PC-9 (cell line): ENCODE measurements at regions not wholly inside any gene's neighbourhood (a gene's known extent, or its start where the extent isn't known, plus 50 kb on each side); places are given as distances from the start of the nearest gene placed in this dataset.

Experiments used
- BruUV-seq: library from RNA; stranded (reverse); fragments of 400-500 nt; replicated peaks from 2 replicates; lab custom pipeline; 2021; lab: Mats Ljungman, UMichigan
- CTCF ChIA-PET: fragments of 300-600 bp; sonication (Branson Sonifier 250); formaldehyde crosslinking; loops from one replicate; lab custom pipeline; 2022; ENCODE audit warnings: antibody characterized with exemption; lab: Charles Lee
- POLR2A ChIA-PET: fragments of 300-600 bp; sonication (Branson Sonifier 250); formaldehyde crosslinking; loops from one replicate; lab custom pipeline; 2022; ENCODE audit warnings: antibody characterized with exemption; ENCODE audit not compliant: unreplicated experiment; lab: Charles Lee
- DNase-seq, 2 experiments: peaks; one replicate each; pipeline versions ENCODE4 v3.0.0 to v3.0.0-alpha.2; 2015 to 2022; ENCODE audit warnings: mixed read lengths in 1 of 2
- H2AFZ ChIP-seq: fragments of 200-600 bp; sonication (generic); 2 replicates; pipeline ENCODE4 v1.8.1; 2017; ENCODE audit warnings: antibody characterized with exemption
- H3F3A ChIP-seq: fragments of 200-600 bp; sonication (generic); 2 replicates; pipeline ENCODE4 v1.8.1; 2017; ENCODE audit warnings: antibody characterized with exemption, mild to moderate bottlenecking, low read depth; ENCODE audit not compliant: insufficient read depth
- H3K27ac ChIP-seq: fragments of 200-600 bp; sonication (generic); 2 replicates; pipeline ENCODE4 v1.6.1; 2016; ENCODE audit warnings: mixed run types
- H3K27me3 ChIP-seq: fragments of 200-600 bp; sonication (generic); 2 replicates; pipeline ENCODE4 v1.6.1; 2016; ENCODE audit warnings: low read depth, mixed run types; ENCODE audit not compliant: insufficient read depth
- H3K36me3 ChIP-seq: fragments of 200-600 bp; sonication (generic); 2 replicates; pipeline ENCODE4 v1.6.1; 2016; ENCODE audit warnings: low read depth, mixed run types
- H3K4me1 ChIP-seq: fragments of 200-600 bp; sonication (generic); replicated peaks from 2 replicates; pipeline ENCODE4 v1.6.1; 2016; ENCODE audit warnings: mixed run types; ENCODE audit not compliant: insufficient read depth
- H3K4me2 ChIP-seq: fragments of 200-600 bp; sonication (generic); 2 replicates; pipeline ENCODE4 v1.6.1; 2017; ENCODE audit warnings: mixed run types
- H3K4me3 ChIP-seq: fragments of 200-600 bp; sonication (generic); 2 replicates; pipeline ENCODE4 v1.6.1; 2016; ENCODE audit warnings: mixed run types
- H3K79me2 ChIP-seq: fragments of 200-600 bp; sonication (generic); 2 replicates; pipeline ENCODE4 v1.6.1; 2017; ENCODE audit warnings: low read depth, mixed run types
- H3K9me2 ChIP-seq: fragments of 200-600 bp; sonication (generic); 2 replicates; pipeline ENCODE4 v1.8.1; 2017; ENCODE audit warnings: mild to moderate bottlenecking; ENCODE audit not compliant: insufficient read depth
- H3K9me3 ChIP-seq: fragments of 200-600 bp; sonication (generic); 2 replicates; pipeline ENCODE4 v1.8.1; 2016; ENCODE audit warnings: low read depth; ENCODE audit not compliant: insufficient read depth
- H4K20me1 ChIP-seq: fragments of 200-600 bp; sonication (generic); 2 replicates; pipeline ENCODE4 v1.8.1; 2017; ENCODE audit not compliant: insufficient read depth
- CTCF ChIP-seq: fragments of 200-600 bp; sonication (generic); conservative IDR thresholded peaks from 2 replicates; pipeline ENCODE4 v1.6.1; 2017; ENCODE audit warnings: mixed run types, antibody characterized with exemption, mild to moderate bottlenecking, moderate library complexity
- EZH2 ChIP-seq: fragments of 200-600 bp; sonication (generic); IDR thresholded peaks from 2 replicates; pipeline ENCODE4 v1.8.0; 2017; ENCODE audit warnings: antibody characterized with exemption, low read depth
- intact Hi-C: fragments of 100-400 bp; cut with micrococcal nuclease; formaldehyde crosslinking; loops from one replicate; pipeline ENCODE4 v1.10.0; 2022; ENCODE audit not compliant: unreplicated experiment

GRCh38 chr10:117896517-117896916 is 150.2 kb downstream of the RAB11FIP2 start:
- BruUV-seq, result no TSS peak
- peaks cover 10% of the 10 kb centered on the region for H3K27me3 ChIP-seq
- ChIA-PET POLR2A (no interaction called here), CTCF (no interaction called here)
- no peaks in the 10 kb centered on the region for H3K36me3 ChIP-seq
- no peak for DNase-seq
- H3K4me1 ChIP-seq, result no peaks in the 10 kb centered on the region
- H2AFZ ChIP-seq, result no peak overlapping the region
- H3K4me2 ChIP-seq, result no peak overlapping the region
- no peak overlapping the region for H3K4me3 ChIP-seq
- no peak for TF ChIP-seq EZH2
- no peak for TF ChIP-seq CTCF
- intact Hi-C loops, result no loop called here
- H3K27ac ChIP-seq, result no peak overlapping the region
- no peaks in the 10 kb centered on the region for H3K79me2 ChIP-seq
- no peaks in the 10 kb centered on the region for H3F3A ChIP-seq
- H3K9me2 ChIP-seq, result no peaks in the 10 kb centered on the region
- H3K9me3 ChIP-seq, result no peaks in the 10 kb centered on the region
- no peaks in the 10 kb centered on the region for H4K20me1 ChIP-seq

GRCh38 chr10:117899181-117899683 is 147.5 kb downstream of the RAB11FIP2 start:
- POLR2A ChIA-PET, result no interaction called here
- no TSS peak for BruUV-seq
- H3K9me2 ChIP-seq, result no peaks in the 10 kb centered on the region
- H3K79me2 ChIP-seq, result no peaks in the 10 kb centered on the region
- H3K9me3 ChIP-seq, result no peaks in the 10 kb centered on the region
- H3K4me3 ChIP-seq, result no peak overlapping the region
- no peak overlapping the region for H2AFZ ChIP-seq
- TF ChIP-seq EZH2 (no peak), CTCF (no peak)
- no peaks in the 10 kb centered on the region for H4K20me1 ChIP-seq
- no peak for DNase-seq
- no peak overlapping the region for H3K27ac ChIP-seq
- CTCF ChIA-PET, result no interaction called here
- H3K36me3 ChIP-seq, result no peaks in the 10 kb centered on the region
- no peaks in the 10 kb centered on the region for H3F3A ChIP-seq
- peaks cover 18% of the 10 kb centered on the region; the same call in 1 of the 2 replicates for H3K27me3 ChIP-seq
- H3K4me2 ChIP-seq, result no peak overlapping the region
- intact Hi-C loops, result no loop called here
- H3K4me1 ChIP-seq, result no peaks in the 10 kb centered on the region

GRCh38 chr10:117900280-117900679 is 146.5 kb downstream of the RAB11FIP2 start:
- POLR2A ChIA-PET, result no interaction called here

More at GRCh38 chr10:117900280-117900679, 146.5 kb downstream of the RAB11FIP2 start:
- Histone ChIP-seq H3K79me2 (no peaks in the 10 kb centered on the region), H3K4me3 (no peak overlapping the region), H3K27ac (no peak overlapping the region), H3K36me3 (no peaks in the 10 kb centered on the region), H2AFZ (no peak overlapping the region), H3K27me3 (peaks cover 29% of the 10 kb centered on the region), H3K4me1 (no peaks in the 10 kb centered on the region), H3K4me2 (no peak overlapping the region), H3K9me3 (no peaks in the 10 kb centered on the region), H3F3A (no peaks in the 10 kb centered on the region), H4K20me1 (no peaks in the 10 kb centered on the region), H3K9me2 (no peaks in the 10 kb centered on the region)
- TF ChIP-seq EZH2 (no peak), CTCF (no peak)
- intact Hi-C loops, result no loop called here
- CTCF ChIA-PET, result no interaction called here
- DNase-seq, result no peak
- BruUV-seq, result no TSS peak
